Astrocyte (in vitro differentiated cells and primary cell): ENCODE measurements at regions not wholly inside any gene's neighbourhood (a gene's known extent, or its start where the extent isn't known, plus 50 kb on each side); places are given as distances from the start of the nearest gene placed in this dataset.

ENCODE experiments used
- EZH2 ChIP-seq: IDR thresholded peaks from 2 replicates; pipeline ENCODE4 v1.6.1; 2012; ENCODE audit warnings: mild to moderate bottlenecking, low read length, inconsistent platforms; ENCODE audit not compliant: insufficient read depth
- TF ChIP-seq, protein P1 (sequence below): IDR thresholded peaks from 2 replicates; pipeline ENCODE4 v1.5.1; 2011; ENCODE audit warnings: low read depth, mild to moderate bottlenecking, inconsistent platforms, low read length, moderate library complexity; ENCODE audit not compliant: insufficient read depth

DNA sequence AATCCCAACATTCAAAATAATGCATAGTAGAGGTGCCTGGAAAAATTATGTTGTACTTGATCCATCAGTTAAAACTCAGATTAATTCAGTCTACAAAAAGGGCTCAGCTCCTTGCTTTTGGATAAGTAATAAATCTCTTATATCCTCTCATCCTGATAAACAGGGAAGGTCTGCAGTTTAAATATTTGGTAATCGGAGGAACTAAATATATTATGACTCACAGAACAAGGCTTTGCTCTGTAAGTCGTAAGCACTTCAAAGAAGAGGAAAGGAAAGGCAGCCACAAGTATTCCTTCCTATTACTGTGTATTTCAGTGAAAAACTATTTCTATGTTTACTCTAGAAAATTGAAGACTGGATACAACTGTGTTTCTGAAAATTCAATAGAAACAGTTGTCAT lies 757.9 kb downstream of the CDY2B start:
- TF ChIP-seq, protein P1, sequence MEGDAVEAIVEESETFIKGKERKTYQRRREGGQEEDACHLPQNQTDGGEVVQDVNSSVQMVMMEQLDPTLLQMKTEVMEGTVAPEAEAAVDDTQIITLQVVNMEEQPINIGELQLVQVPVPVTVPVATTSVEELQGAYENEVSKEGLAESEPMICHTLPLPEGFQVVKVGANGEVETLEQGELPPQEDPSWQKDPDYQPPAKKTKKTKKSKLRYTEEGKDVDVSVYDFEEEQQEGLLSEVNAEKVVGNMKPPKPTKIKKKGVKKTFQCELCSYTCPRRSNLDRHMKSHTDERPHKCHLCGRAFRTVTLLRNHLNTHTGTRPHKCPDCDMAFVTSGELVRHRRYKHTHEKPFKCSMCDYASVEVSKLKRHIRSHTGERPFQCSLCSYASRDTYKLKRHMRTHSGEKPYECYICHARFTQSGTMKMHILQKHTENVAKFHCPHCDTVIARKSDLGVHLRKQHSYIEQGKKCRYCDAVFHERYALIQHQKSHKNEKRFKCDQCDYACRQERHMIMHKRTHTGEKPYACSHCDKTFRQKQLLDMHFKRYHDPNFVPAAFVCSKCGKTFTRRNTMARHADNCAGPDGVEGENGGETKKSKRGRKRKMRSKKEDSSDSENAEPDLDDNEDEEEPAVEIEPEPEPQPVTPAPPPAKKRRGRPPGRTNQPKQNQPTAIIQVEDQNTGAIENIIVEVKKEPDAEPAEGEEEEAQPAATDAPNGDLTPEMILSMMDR = no peak
- no peak for TF ChIP-seq EZH2
